ENCODE measurements at regions not wholly inside any gene's neighbourhood (a gene's known extent, or its start where the extent isn't known, plus 50 kb on each side); places are given as distances from the start of the nearest gene placed in this dataset.

GRCh38 chr9:737400-738120, 103.9 kb upstream of the DMRT1 start:
- H4K8ac ChIP-seq (ENCODE audit: extremely low read depth, insufficient read depth, low read length): no peak overlapping the region
- no peak overlapping the region for H3K56ac ChIP-seq (replicated peaks; ENCODE audit: insufficient read length, low read depth, low read length)
- DNase-seq (ENCODE audit: low read depth in 1 of 2, low spot score in 2 of 2) (no peak), FAIRE-seq (no peak)
- H3K9ac ChIP-seq (replicated peaks in 1 of 4; ENCODE audit: extremely low read depth in 1 of 4, low read depth in 3 of 4, low read length in 3 of 4): no peak overlapping the region
- H4K5ac ChIP-seq (ENCODE audit: insufficient read length, low read depth, low read length): no peak overlapping the region
- no peak overlapping the region for H4K91ac ChIP-seq (replicated peaks; ENCODE audit: insufficient read length, low read length)
- no peaks in the 10 kb centered on the region for H3K23me2 ChIP-seq (ENCODE audit: low read depth, low read length)
- TF ChIP-seq MAX (IDR thresholded peaks at IDR 0.05) (no peak), TAF1 (IDR thresholded peaks at IDR 0.05; ENCODE audit: low read depth, low read length) (no peak), EGR1 (IDR thresholded peaks at IDR 0.05; ENCODE audit: borderline replicate concordance, low read depth, low read length) (no peak), CBX8 (IDR thresholded peaks at IDR 0.05; ENCODE audit: borderline replicate concordance, low read depth, low read length) (no peak), BRCA1 (IDR thresholded peaks at IDR 0.05; ENCODE audit: low read depth, low read length) (no peak), TCF12 (IDR thresholded peaks at IDR 0.05; ENCODE audit: low read depth, low read length) (no peak), ZNF274 (IDR thresholded peaks at IDR 0.05; ENCODE audit: borderline replicate concordance, extremely low read depth, low read length) (no peak), TAF7 (optimal IDR thresholded peaks at IDR 0.05; ENCODE audit: borderline replicate concordance, low read depth, low read length) (no peak), KDM1A (IDR thresholded peaks at IDR 0.05; ENCODE audit: borderline replicate concordance, low read length) (no peak), RNF2 (IDR thresholded peaks at IDR 0.05; ENCODE audit: borderline replicate concordance, low read depth, low read length, missing control alignments, poor library complexity, severe bottlenecking) (no peak), HDAC6 (IDR thresholded peaks at IDR 0.05; ENCODE audit: low read depth, low read length) (no peak), CREB1 (IDR thresholded peaks at IDR 0.05) (no peak), RXRA (IDR thresholded peaks at IDR 0.05; ENCODE audit: insufficient read depth, low read depth, low read length) (no peak), EZH2 (IDR thresholded peaks at IDR 0.05; ENCODE audit: low read depth, low read length, severe bottlenecking) (no peak)
- ChIA-PET CTCF (ENCODE audit: partially characterized antibody) (interaction anchor here (0.9 to 4.4 kb wide), 3 partner anchors 20 to 124 kb away, joined by 3 to 13 read pairs (median 4); no protein-coding TSS in a partner anchor), POLR2A (ENCODE audit: partially characterized antibody) (no interaction called here)
- WGBS, 2 experiments (ENCODE audit: extremely low coverage in 1 of 2, insufficient coverage in 1 of 2, insufficient read length in 1 of 2, insufficient replicate concordance in 2 of 2, low coverage in 1 of 2, low lambda C conversion rate in 2 of 2, missing lambda C conversion rate in 1 of 2): 83% methylated on average over 7 of the region's 7 CpGs; no CpG with 5 or more reads in 1 of the 2 experiments
- no peaks in the 10 kb centered on the region for H3K4me1 ChIP-seq (replicated peaks in 1 of 4; ENCODE audit: control insufficient read depth in 3 of 4, insufficient read depth in 4 of 4, low read length in 3 of 4)
- no peak overlapping the region for H3K4me2 ChIP-seq (ENCODE audit: insufficient read depth in 1 of 2, low read depth in 2 of 2, low read length in 2 of 2)
- H3K27me3 ChIP-seq (replicated peaks in 1 of 4; ENCODE audit: control insufficient read depth in 3 of 4, extremely low read depth in 1 of 4, insufficient read depth in 3 of 4, low read length in 3 of 4): no peaks in the 10 kb centered on the region
- H2BK120ac ChIP-seq (replicated peaks; ENCODE audit: low read depth, low read length): no peak overlapping the region
- H3K4me3 ChIP-seq (ENCODE audit: extremely low read depth in 1 of 4, insufficient read depth in 2 of 4, low read depth in 3 of 4, low read length in 4 of 4): no peak overlapping the region
- no peak overlapping the region for H3K23ac ChIP-seq (ENCODE audit: insufficient read length)
- no peaks in the 10 kb centered on the region for H3K79me2 ChIP-seq (ENCODE audit: control insufficient read depth in 1 of 2, insufficient read depth in 2 of 2, low read length in 2 of 2)
- no peak overlapping the region for H3K4ac ChIP-seq (replicated peaks; ENCODE audit: insufficient read length, low read depth, low read length)
- no peak overlapping the region for H3K14ac ChIP-seq (ENCODE audit: insufficient read length)
- no peak overlapping the region for H2BK12ac ChIP-seq (ENCODE audit: low read depth, low read length)
- H3K18ac ChIP-seq (ENCODE audit: extremely low read depth, low read length): no peak overlapping the region
- H3K79me1 ChIP-seq (ENCODE audit: low read depth, low read length): no peaks in the 10 kb centered on the region
- no peak overlapping the region for H2AFZ ChIP-seq (ENCODE audit: low read length)
- no peaks in the 10 kb centered on the region for H3K9me3 ChIP-seq (ENCODE audit: insufficient read depth in 2 of 2, low read depth in 1 of 2, low read length in 1 of 2)
- H3K27ac ChIP-seq (ENCODE audit: low read depth, low read length): no peak overlapping the region
- H4K20me1 ChIP-seq (replicated peaks in 1 of 2; ENCODE audit: control insufficient read depth in 1 of 2, insufficient read depth in 2 of 2, low read length in 2 of 2): no peaks in the 10 kb centered on the region
- H2AK5ac ChIP-seq (ENCODE audit: low read depth, low read length): no peak overlapping the region
- H2BK20ac ChIP-seq (ENCODE audit: low read length): no peak overlapping the region
- no peak overlapping the region for H2BK5ac ChIP-seq (ENCODE audit: low read depth, low read length)
- H2BK15ac ChIP-seq (ENCODE audit: low read length): no peak overlapping the region
- peaks cover 0 to 50% (median 22%) of the 10 kb centered on the region in 4 experiments; a peak in 7 of 8 replicates for H3K36me3 ChIP-seq (ENCODE audit: control insufficient read depth in 2 of 4, insufficient read depth in 4 of 4, low read length in 3 of 4)

Measured in H1 (cell line).